HL-60 (cell line): ENCODE measurements at regions not wholly inside any gene's neighbourhood (a gene's known extent, or its start where the extent isn't known, plus 50 kb on each side); places are given as distances from the start of the nearest gene placed in this dataset.

Experiments used
- DNase-seq, 2 experiments: peaks; one replicate each; pipeline ENCODE4 v3.0.0-alpha.2; 2010 to 2020; ENCODE audit warnings: low read depth in 1 of 2, low spot score in 1 of 2
- H3K27ac ChIP-seq: fragments of 250-450 bp; sonication (Bioruptor Pico); replicated peaks from 2 replicates; pipeline ENCODE4 v1.5.1; 2020; ENCODE audit warnings: mild to moderate bottlenecking, moderate library complexity
- H3K27me3 ChIP-seq: fragments of 250-450 bp; sonication (Bioruptor Pico); 2 replicates; pipeline ENCODE4 v1.5.1; 2021; ENCODE audit warnings: mild to moderate bottlenecking, moderate library complexity; ENCODE audit not compliant: insufficient read depth, poor library complexity, severe bottlenecking
- H3K4me3 ChIP-seq: replicated peaks from 2 replicates; pipeline ENCODE4 v1.5.1; 2011; ENCODE audit warnings: mild to moderate bottlenecking, control low read depth, low read length; ENCODE audit not compliant: insufficient read depth
- CTCF ChIP-seq: IDR thresholded peaks from one replicate; pipeline ENCODE4 v1.5.1; 2011; ENCODE audit warnings: low read length, control low read depth, inconsistent platforms; ENCODE audit not compliant: insufficient read depth
- GABPA ChIP-seq: IDR thresholded peaks from 2 replicates; pipeline ENCODE4 v1.6.1; 2012; ENCODE audit warnings: low read depth
- POLR2AphosphoS5 ChIP-seq: IDR thresholded peaks from 2 replicates; pipeline ENCODE4 v1.6.1; 2012; ENCODE audit warnings: low read depth
- REST ChIP-seq: IDR thresholded peaks from 2 replicates; pipeline ENCODE4 v1.6.1; 2012; ENCODE audit warnings: low read depth; ENCODE audit not compliant: insufficient replicate concordance
- SPI1 ChIP-seq: IDR thresholded peaks from 2 replicates; pipeline ENCODE4 v1.6.1; 2012; ENCODE audit warnings: low read depth, mild to moderate bottlenecking, borderline replicate concordance

- no peak overlapping the region for H3K4me3 ChIP-seq
- TF ChIP-seq SPI1: no peak
- TF ChIP-seq REST: peak; percentile 28
- H3K27me3 ChIP-seq: no peaks in the 10 kb centered on the region
- H3K27ac ChIP-seq: no peak overlapping the region
- no peak for DNase-seq
Measured at GRCh38 chr9:106400950-106401349, 462.0 kb upstream of the ZNF462 start.

GRCh38 chr9:106403081-106403480 is 459.9 kb upstream of the ZNF462 start:
- H3K27ac ChIP-seq: no peak overlapping the region
- H3K4me3 ChIP-seq: no peak overlapping the region
- no peaks in the 10 kb centered on the region for H3K27me3 ChIP-seq
- TF ChIP-seq POLR2AphosphoS5: no peak
- TF ChIP-seq CTCF: no peak
- no peak for TF ChIP-seq SPI1
- TF ChIP-seq REST: no peak
- no peak for TF ChIP-seq GABPA
- DNase-seq: no peak

- TF ChIP-seq REST (no peak), SPI1 (no peak)
- Histone ChIP-seq H3K27ac (no peak overlapping the region), H3K27me3 (no peaks in the 10 kb centered on the region), H3K4me3 (no peak overlapping the region)
- DNase-seq: no peak
Measured at GRCh38 chr9:106404137-106404536, 458.8 kb upstream of the ZNF462 start.

- no peak for DNase-seq
- no peak overlapping the region for H3K27ac ChIP-seq
- no peaks in the 10 kb centered on the region for H3K27me3 ChIP-seq
Measured at GRCh38 chr9:106405871-106406435, 457.0 kb upstream of the ZNF462 start.

More at GRCh38 chr9:106405871-106406435, 457.0 kb upstream of the ZNF462 start:
- no peak for TF ChIP-seq GABPA
- no peak for TF ChIP-seq POLR2AphosphoS5
- no peak for TF ChIP-seq SPI1
- TF ChIP-seq CTCF: no peak
- TF ChIP-seq REST: no peak
- no peak overlapping the region for H3K4me3 ChIP-seq
